Pancreas (tissue), 10 donors: ENCODE measurements at regions not wholly inside any gene's neighbourhood (a gene's known extent, or its start where the extent isn't known, plus 50 kb on each side); places are given as distances from the start of the nearest gene placed in this dataset.

Source experiments
- ATAC-seq, 4 donors: fragments of 200-7000 bp; cut with Tn5 transposase; one replicate each; pipeline versions ENCODE4 v1.8.0 to v1.9.1; 2020; ENCODE audit warnings: mild to moderate bottlenecking in 4 of 4, moderate library complexity in 4 of 4
- DNase-seq, 6 donors: peaks; one replicate each; pipeline ENCODE4 v3.0.0-alpha.2; 2020
- FAIRE-seq: peaks from 2 replicates; lab custom pipeline; 2012; peaks lifted over from hg19 to GRCh38; lab: Jason Lieb, UNC
- H3K27ac ChIP-seq, 4 donors: fragments of 200-600 bp; sonication (generic); 1 replicate in 3 of 4; 2 replicates in 1 of 4; pipeline versions ENCODE4 v1.5.0 to v1.8.0; 2020
- H3K27me3 ChIP-seq, 4 donors: fragments of 200-600 bp; one replicate each; pipeline ENCODE4 v1.8.0; 2021
- H3K36me3 ChIP-seq, 3 donors: fragments of 200-600 bp; sonication (generic) in 1 of 3; one replicate each; pipeline versions ENCODE4 v1.5.0 to v1.8.0; 2020 to 2021
- H3K4me1 ChIP-seq, 3 donors: fragments of 200-600 bp; one replicate each; pipeline ENCODE4 v1.8.0; 2021
- H3K4me3 ChIP-seq, 4 donors: fragments of 200-600 bp; sonication (generic) in 2 of 4; one replicate each; pipeline versions ENCODE4 v1.5.0 to v1.8.0; 2020 to 2021
- H3K9me3 ChIP-seq, 4 donors: fragments of 200-600 bp; one replicate each; pipeline ENCODE4 v1.8.0; 2021
- CTCF ChIP-seq, 4 donors: fragments of 200-600 bp; sonication (generic) in 3 of 4; IDR thresholded peaks; one replicate each; pipeline versions ENCODE4 v1.5.0 to v1.8.0; 2021; ENCODE audit warnings: antibody characterized with exemption in 4 of 4
- WGBS, 2 donors: extraction: QIAGEN DNeasy Blood & Tissue Kit; methylation state at CpG; one replicate each; pipeline ENCODE4 v1.1.7; 2013; 5-methylcytosine and 5-hydroxymethylcytosine counted together
- intact Hi-C, 3 donors: fragments of 100-400 bp; cut with DNase I; formaldehyde crosslinking; loops; one replicate each; pipeline versions ENCODE4 v1.11.1 to v1.14.2; 2022
- donor health status: healthy with polysubstance abuse.
- donor health status: DM: no; HTN: no; CAD: no; lungs with moderate emphysema.
- donor health status: DM: no; HTN: no; CAD: no.
- donor health status: control.
- donor health status: control.
- donor health status: Bipolar disorder and iron deficiency.
- donor health status: DM: yes; HTN: yes; CAD: no.
- donor health status: DM: no; HTN: no; CAD: no.
- donor health status: DM: no; HTN: no; CAD: no.
- donor health status: DM: yes; HTN: yes; CAD: no.

GRCh38 chr22:26995235-26995634 lies 337.8 kb downstream of the MIAT start:
- H3K27me3 ChIP-seq = no peaks in the 10 kb centered on the region
- no peak overlapping the region for H3K4me3 ChIP-seq
- ATAC-seq (peak; percentile 90 to 95 (median 92)), DNase-seq (peak in 4 of 6 donors; percentile 52 to 84 (median 70)), FAIRE-seq (no peak)
- intact Hi-C loops = no loop called here
- peaks cover 4 to 7% (median 6%) of the 10 kb centered on the region in 3 donors for H3K4me1 ChIP-seq
- peak overlapping the region in 1 of 4 donors; percentile 37 for H3K27ac ChIP-seq
- no peaks in the 10 kb centered on the region for H3K36me3 ChIP-seq
- no peaks in the 10 kb centered on the region for H3K9me3 ChIP-seq
- 14 to 37% methylated on average over 3 of the region's 3 CpGs for WGBS, 2 donors
- no peak for TF ChIP-seq CTCF (IDR thresholded peaks at IDR 0.05)

- intact Hi-C loops = no loop called here
- no peak for ATAC-seq
- H3K4me3 ChIP-seq = no peak overlapping the region
- peaks cover 4 to 7% (median 6%) of the 10 kb centered on the region in 3 donors for H3K4me1 ChIP-seq
- no peak overlapping the region for H3K27ac ChIP-seq
- no peak for TF ChIP-seq CTCF (IDR thresholded peaks at IDR 0.05)
- no peaks in the 10 kb centered on the region for H3K27me3 ChIP-seq
- no peaks in the 10 kb centered on the region for H3K9me3 ChIP-seq
- no peak for FAIRE-seq
- H3K36me3 ChIP-seq = no peaks in the 10 kb centered on the region
- DNase-seq = no peak
- WGBS, 2 donors = 63 to 69% methylated on average over 2 of the region's 2 CpGs
Measured at GRCh38 chr22:26996154-26996553, 338.8 kb downstream of the MIAT start.

- Histone ChIP-seq H3K27me3 (no peaks in the 10 kb centered on the region), H3K36me3 (no peaks in the 10 kb centered on the region), H3K4me3 (no peak overlapping the region), H3K9me3 (no peaks in the 10 kb centered on the region), H3K27ac (no peak overlapping the region), H3K4me1 (peaks cover 4 to 7% (median 6%) of the 10 kb centered on the region in 3 donors)
- no peak for TF ChIP-seq CTCF (IDR thresholded peaks at IDR 0.05)
- DNase-seq (no peak), ATAC-seq (no peak), FAIRE-seq (no peak)
- 71 to 73% methylated on average over 3 of the region's 3 CpGs for WGBS, 2 donors
- intact Hi-C loops = no loop called here
Measured at GRCh38 chr22:26998129-26998528, 340.7 kb downstream of the MIAT start.

- H3K27ac ChIP-seq = no peak overlapping the region
- WGBS, 2 donors = 48 to 71% methylated on average over 6 of the region's 6 CpGs
- ATAC-seq = no peak
- no peaks in the 10 kb centered on the region for H3K36me3 ChIP-seq
- H3K4me3 ChIP-seq = no peak overlapping the region
- peaks cover 4 to 7% (median 6%) of the 10 kb centered on the region in 3 donors for H3K4me1 ChIP-seq
- intact Hi-C loops = no loop called here
- H3K27me3 ChIP-seq = no peaks in the 10 kb centered on the region
- no peak for FAIRE-seq
- no peak for TF ChIP-seq CTCF (IDR thresholded peaks at IDR 0.05)
- no peaks in the 10 kb centered on the region for H3K9me3 ChIP-seq
- DNase-seq = no peak
Measured at GRCh38 chr22:26998716-26999115, 341.3 kb downstream of the MIAT start.

GRCh38 chr22:27003297-27003696 lies 345.9 kb downstream of the MIAT start:
- 82 to 85% methylated on average over 11 of the region's 11 CpGs for WGBS, 2 donors
- no peak overlapping the region for H3K4me3 ChIP-seq
- no peaks in the 10 kb centered on the region for H3K9me3 ChIP-seq
- ATAC-seq (no peak), FAIRE-seq (no peak), DNase-seq (no peak)
- H3K27ac ChIP-seq = no peak overlapping the region
- no peaks in the 10 kb centered on the region for H3K4me1 ChIP-seq
- intact Hi-C loops = no loop called here
- TF ChIP-seq CTCF (IDR thresholded peaks at IDR 0.05) = no peak
- H3K36me3 ChIP-seq = no peaks in the 10 kb centered on the region
- no peaks in the 10 kb centered on the region for H3K27me3 ChIP-seq
